ENCODE measurements at regions not wholly inside any gene's neighbourhood (a gene's known extent, or its start where the extent isn't known, plus 50 kb on each side); places are given as distances from the start of the nearest gene placed in this dataset.

- TF ChIP-seq CTCF (IDR thresholded peaks at IDR 0.05), result no peak
- TF ChIP-seq POLR2A (IDR thresholded peaks at IDR 0.05), result no peak
- TF ChIP-seq POLR2AphosphoS5 (IDR thresholded peaks at IDR 0.05), result no peak
Measured at GRCh38 chrX:115363897-115364296, 74.4 kb downstream of the LUZP4 start.
